Thoracic aorta (tissue), 2 donors: ENCODE measurements at regions not wholly inside any gene's neighbourhood (a gene's known extent, or its start where the extent isn't known, plus 50 kb on each side); places are given as distances from the start of the nearest gene placed in this dataset.

Source experiments
- ATAC-seq: fragments of 150-250 bp; one replicate; pipeline ENCODE4 v1.8.0; 2017; ENCODE audit warnings: low read depth; ENCODE audit not compliant: insufficient number of reproducible peaks, low FRiP score
- DNase-seq: peaks from one replicate; pipeline ENCODE4 v3.0.0-alpha.2; 2020; ENCODE audit warnings: low spot score
- H3K27ac ChIP-seq, 2 donors: fragments of 200-600 bp; sonication (generic); 1 replicate in 1 of 2; 2 replicates in 1 of 2; pipeline ENCODE4 v1.5.1; 2016; ENCODE audit warnings: mild to moderate bottlenecking in 2 of 2, moderate library complexity in 2 of 2
- H3K27me3 ChIP-seq: fragments of 200-600 bp; sonication (generic); replicated peaks from 2 replicates; pipeline ENCODE4 v1.6.0; 2016; ENCODE audit warnings: mild to moderate bottlenecking; ENCODE audit not compliant: insufficient read depth
- H3K36me3 ChIP-seq: fragments of 200-600 bp; sonication (generic); one replicate; pipeline ENCODE4 v1.5.1; 2016
- H3K4me1 ChIP-seq, 2 donors: fragments of 200-600 bp; sonication (generic); 1 replicate in 1 of 2; 2 replicates in 1 of 2; pipeline versions ENCODE4 v1.5.1 to v1.6.0; 2016; ENCODE audit warnings: low read depth in 2 of 2, mild to moderate bottlenecking in 1 of 2; ENCODE audit not compliant: control insufficient read depth in 1 of 2
- H3K4me3 ChIP-seq: fragments of 200-600 bp; sonication (generic); 2 replicates; pipeline ENCODE4 v1.5.1; 2016; ENCODE audit warnings: mild to moderate bottlenecking
- H3K9me3 ChIP-seq: fragments of 200-600 bp; sonication (generic); 2 replicates; pipeline ENCODE4 v1.5.1; 2016
- CTCF ChIP-seq: fragments of 200-600 bp; sonication (generic); IDR thresholded peaks from one replicate; pipeline ENCODE4 v1.5.1; 2019; ENCODE audit warnings: antibody characterized with exemption

GRCh38 chr2:14517731-14518130 is 114.8 kb upstream of the LRATD1 start:
- ATAC-seq (no peak), DNase-seq (no peak)
- TF ChIP-seq CTCF, result no peak
- no peaks in the 10 kb centered on the region for H3K36me3 ChIP-seq
- H3K4me1 ChIP-seq, result no peaks in the 10 kb centered on the region
- H3K4me3 ChIP-seq, result no peak overlapping the region
- no peaks in the 10 kb centered on the region for H3K9me3 ChIP-seq
- H3K27ac ChIP-seq, result no peak overlapping the region
- H3K27me3 ChIP-seq, result no peaks in the 10 kb centered on the region

- Histone ChIP-seq H3K4me1 (no peaks in the 10 kb centered on the region), H3K27me3 (no peaks in the 10 kb centered on the region), H3K9me3 (no peaks in the 10 kb centered on the region), H3K27ac (no peak overlapping the region), H3K4me3 (no peak overlapping the region), H3K36me3 (no peaks in the 10 kb centered on the region)
- no peak for DNase-seq
- no peak for TF ChIP-seq CTCF
- no peak for ATAC-seq
Observed at GRCh38 chr2:14520385-14520945, 112.1 kb upstream of the LRATD1 start.

- H3K9me3 ChIP-seq, result no peaks in the 10 kb centered on the region
- ATAC-seq, result no peak
- TF ChIP-seq CTCF, result no peak
- H3K36me3 ChIP-seq, result no peaks in the 10 kb centered on the region
- H3K27ac ChIP-seq, result no peak overlapping the region
- H3K4me1 ChIP-seq, result no peaks in the 10 kb centered on the region
- H3K27me3 ChIP-seq, result no peaks in the 10 kb centered on the region
- no peak for DNase-seq
- H3K4me3 ChIP-seq, result no peak overlapping the region
Observed at GRCh38 chr2:14524041-14524802, 108.3 kb upstream of the LRATD1 start.

GRCh38 chr2:14524803-14525080 is 107.8 kb upstream of the LRATD1 start:
- no peaks in the 10 kb centered on the region for H3K36me3 ChIP-seq
- DNase-seq (no peak), ATAC-seq (no peak)
- no peak for TF ChIP-seq CTCF
- H3K4me1 ChIP-seq, result no peaks in the 10 kb centered on the region
- no peak overlapping the region for H3K27ac ChIP-seq
- H3K27me3 ChIP-seq, result no peaks in the 10 kb centered on the region
- H3K4me3 ChIP-seq, result no peak overlapping the region
- H3K9me3 ChIP-seq, result no peaks in the 10 kb centered on the region

- TF ChIP-seq CTCF, result no peak
- no peak overlapping the region for H3K27ac ChIP-seq
- H3K27me3 ChIP-seq, result no peaks in the 10 kb centered on the region
- no peaks in the 10 kb centered on the region for H3K36me3 ChIP-seq
- no peaks in the 10 kb centered on the region for H3K9me3 ChIP-seq
- H3K4me1 ChIP-seq, result no peaks in the 10 kb centered on the region
- DNase-seq (no peak), ATAC-seq (no peak)
- no peak overlapping the region for H3K4me3 ChIP-seq
Observed at GRCh38 chr2:14530506-14530905, 102.0 kb upstream of the LRATD1 start.
